Neural cell (in vitro differentiated cells): ENCODE measurements at regions not wholly inside any gene's neighbourhood (a gene's known extent, or its start where the extent isn't known, plus 50 kb on each side); places are given as distances from the start of the nearest gene placed in this dataset.

Experiments
- H2AFZ ChIP-seq: fragments of 200-600, 300-800 bp; sonication (generic), shearing (Covaris generic); 2 replicates; pipeline ENCODE4 v1.6.0; 2014; ENCODE audit warnings: low read depth, mild to moderate bottlenecking, antibody characterized with exemption, low read length, moderate library complexity
- H3F3A ChIP-seq: fragments of 200-600 bp; shearing (Covaris generic); 2 replicates; pipeline ENCODE4 v1.6.1; 2016; ENCODE audit warnings: mild to moderate bottlenecking, moderate library complexity, mixed read lengths, antibody characterized with exemption, low read length; ENCODE audit not compliant: insufficient read depth, poor library complexity, severe bottlenecking
- H3K27ac ChIP-seq: fragments of 200-600, 300-800 bp; sonication (generic), shearing (Covaris generic); 2 replicates; pipeline ENCODE4 v1.5.1; 2014; ENCODE audit warnings: mild to moderate bottlenecking, low read length, moderate library complexity
- H3K27me3 ChIP-seq: fragments of 300-800, 200-600 bp; sonication (generic), shearing (Covaris generic); 2 replicates; pipeline ENCODE4 v1.6.0; 2014; ENCODE audit warnings: mild to moderate bottlenecking, low read depth, low read length, moderate library complexity; ENCODE audit not compliant: insufficient read depth
- H3K36me3 ChIP-seq: fragments of 300-800, 200-600 bp; sonication (generic), shearing (Covaris generic); 2 replicates; pipeline ENCODE4 v1.5.1; 2014; ENCODE audit warnings: mild to moderate bottlenecking, antibody characterized with exemption, low read length, moderate library complexity; ENCODE audit not compliant: insufficient read depth
- H3K4me2 ChIP-seq: fragments of 300-800, 200-600 bp; sonication (generic), shearing (Covaris generic); 2 replicates; pipeline ENCODE4 v1.6.0; 2014; ENCODE audit warnings: mild to moderate bottlenecking, low read length
- H3K4me3 ChIP-seq: fragments of 300-800, 200-600 bp; sonication (generic), shearing (Covaris generic); 2 replicates; pipeline ENCODE4 v1.5.1; 2014; ENCODE audit warnings: mild to moderate bottlenecking, low read length, moderate library complexity
- H3K79me2 ChIP-seq: fragments of 200-600 bp; shearing (Covaris generic); replicated peaks from 2 replicates; pipeline ENCODE4 v1.6.0; 2014; ENCODE audit warnings: mild to moderate bottlenecking, low read length, moderate library complexity; ENCODE audit not compliant: insufficient read depth
- H3K9ac ChIP-seq: fragments of 300-800, 200-600 bp; sonication (generic), shearing (Covaris generic); 2 replicates; pipeline ENCODE4 v1.6.1; 2016; ENCODE audit warnings: mild to moderate bottlenecking, low read length, mixed read lengths
- H3K9me2 ChIP-seq: fragments of 200-600 bp; shearing (Covaris generic); 2 replicates; pipeline ENCODE4 v1.6.1; 2016; ENCODE audit warnings: mild to moderate bottlenecking, low read length, mixed read lengths; ENCODE audit not compliant: insufficient read depth
- H3K9me3 ChIP-seq: fragments of 200-600, 300-800 bp; sonication (generic), shearing (Covaris generic); 2 replicates; pipeline ENCODE4 v1.6.1; 2016; ENCODE audit warnings: mild to moderate bottlenecking, mixed run types, low read length, moderate library complexity, mixed read lengths
- H4K20me1 ChIP-seq: fragments of 200-600 bp; shearing (Covaris generic); 2 replicates; pipeline ENCODE4 v1.6.1; 2016; ENCODE audit warnings: mild to moderate bottlenecking, mixed run types; ENCODE audit not compliant: insufficient read depth
- CTCF ChIP-seq: fragments of 450-650 bp; IDR thresholded peaks from 2 replicates; pipeline ENCODE4 v1.5.1; 2014; ENCODE audit warnings: antibody characterized with exemption, mild to moderate bottlenecking, moderate library complexity; ENCODE audit not compliant: poor library complexity, severe bottlenecking
- EP300 ChIP-seq: fragments of 450-650 bp; conservative IDR thresholded peaks from 2 replicates; pipeline ENCODE4 v1.6.1; 2014; ENCODE audit warnings: antibody characterized with exemption, mild to moderate bottlenecking, moderate library complexity; ENCODE audit not compliant: poor library complexity, severe bottlenecking
- EZH2 ChIP-seq: fragments of 200-600, 300-800 bp; shearing (Covaris generic), sonication (generic); IDR thresholded peaks from 2 replicates; pipeline ENCODE4 v1.6.1; 2014; ENCODE audit warnings: antibody characterized with exemption, low read length, borderline replicate concordance, mild to moderate bottlenecking; ENCODE audit not compliant: insufficient read depth, poor library complexity, severe bottlenecking
- MXI1 ChIP-seq: fragments of 450-650 bp; conservative IDR thresholded peaks from 2 replicates; pipeline ENCODE4 v1.6.1; 2014; ENCODE audit warnings: antibody characterized with exemption, mild to moderate bottlenecking; ENCODE audit not compliant: poor library complexity, severe bottlenecking
- POLR2AphosphoS5 ChIP-seq: IDR thresholded peaks from 2 replicates; pipeline ENCODE4 v1.6.1; 2012
- RAD21 ChIP-seq: fragments of 450-650 bp; conservative IDR thresholded peaks from 2 replicates; pipeline ENCODE4 v1.6.1; 2014; ENCODE audit warnings: antibody characterized with exemption, mild to moderate bottlenecking, moderate library complexity
- REST ChIP-seq: IDR thresholded peaks from 2 replicates; pipeline ENCODE4 v1.6.1; 2012; ENCODE audit warnings: borderline replicate concordance
- SMC3 ChIP-seq: fragments of 450-650 bp; conservative IDR thresholded peaks from 2 replicates; pipeline ENCODE4 v1.6.1; 2014; ENCODE audit warnings: antibody characterized with exemption, mild to moderate bottlenecking, moderate library complexity; ENCODE audit not compliant: poor library complexity
- TAF1 ChIP-seq: IDR thresholded peaks from 2 replicates; pipeline ENCODE4 v1.6.1; 2012; ENCODE audit warnings: low read depth

- H3K79me2 ChIP-seq: no peaks in the 10 kb centered on the region
- no peaks in the 10 kb centered on the region for H3K27me3 ChIP-seq
- H3K4me3 ChIP-seq: no peak overlapping the region
- no peak overlapping the region for H2AFZ ChIP-seq
- no peaks in the 10 kb centered on the region for H3K9me2 ChIP-seq
- H3K4me2 ChIP-seq: no peak overlapping the region
- H3F3A ChIP-seq: no peaks in the 10 kb centered on the region
- no peak overlapping the region for H3K9ac ChIP-seq
- H4K20me1 ChIP-seq: no peaks in the 10 kb centered on the region
- H3K9me3 ChIP-seq: no peaks in the 10 kb centered on the region
- no peaks in the 10 kb centered on the region for H3K36me3 ChIP-seq
- no peak for TF ChIP-seq MXI1
- no peak for TF ChIP-seq RAD21
- TF ChIP-seq POLR2AphosphoS5: no peak
- TF ChIP-seq TAF1: no peak
- no peak for TF ChIP-seq REST
- TF ChIP-seq SMC3: no peak
- TF ChIP-seq EZH2: no peak
- TF ChIP-seq CTCF: no peak
- no peak for TF ChIP-seq EP300
- H3K27ac ChIP-seq: no peak overlapping the region
Measured at GRCh38 chr13:65615506-65615905, 1614.6 kb downstream of the PCDH9 start.

GRCh38 chr13:65613004-65613403, 1617.1 kb downstream of the PCDH9 start:
- H3K9ac ChIP-seq: no peak overlapping the region
- H3K36me3 ChIP-seq: no peaks in the 10 kb centered on the region
- no peaks in the 10 kb centered on the region for H4K20me1 ChIP-seq
- no peak overlapping the region for H2AFZ ChIP-seq
- H3K4me2 ChIP-seq: no peak overlapping the region
- no peaks in the 10 kb centered on the region for H3K27me3 ChIP-seq
- no peaks in the 10 kb centered on the region for H3K79me2 ChIP-seq
- no peak overlapping the region for H3K27ac ChIP-seq
- H3K9me2 ChIP-seq: no peaks in the 10 kb centered on the region
- TF ChIP-seq CTCF (no peak), POLR2AphosphoS5 (no peak), EP300 (no peak), EZH2 (no peak), TAF1 (no peak), RAD21 (no peak), MXI1 (no peak), REST (no peak), SMC3 (no peak)
- H3F3A ChIP-seq: no peaks in the 10 kb centered on the region
- H3K4me3 ChIP-seq: no peak overlapping the region
- no peaks in the 10 kb centered on the region for H3K9me3 ChIP-seq
